Esophagus muscularis mucosa (tissue), 4 donors: ENCODE measurements at regions not wholly inside any gene's neighbourhood (a gene's known extent, or its start where the extent isn't known, plus 50 kb on each side); places are given as distances from the start of the nearest gene placed in this dataset.

Experiments
- CTCF ChIP-seq, 3 experiments: fragments of 200-600 bp in 2 of 3; fragments of 450-650 bp in 1 of 3; sonication (generic) in 2 of 3; IDR thresholded peaks; one replicate each; pipeline ENCODE4 v1.5.1; 2017 to 2019; ENCODE audit warnings: antibody characterized with exemption in 3 of 3, mild to moderate bottlenecking in 2 of 3, moderate library complexity in 1 of 3
- EP300 ChIP-seq: sonication (generic); formaldehyde crosslinking; IDR thresholded peaks from one replicate; pipeline ENCODE4 v1.6.1; 2017; ENCODE audit warnings: antibody characterized with exemption
- POLR2A ChIP-seq: fragments of 450-650 bp; IDR thresholded peaks from one replicate; pipeline ENCODE4 v1.6.1; 2017; ENCODE audit warnings: antibody characterized with exemption, moderate library complexity, mild to moderate bottlenecking, low read depth
- POLR2AphosphoS5 ChIP-seq, 2 donors: sonication (generic); formaldehyde crosslinking; IDR thresholded peaks; one replicate each; pipeline ENCODE4 v1.6.1; 2017; ENCODE audit warnings: antibody characterized with exemption in 2 of 2

GRCh38 chr3:18771931-18772330 lies 346.8 kb upstream of the SATB1 start:
- no peak for TF ChIP-seq POLR2A
- TF ChIP-seq CTCF (IDR thresholded peaks at IDR 0.05): no peak
- no peak for TF ChIP-seq POLR2AphosphoS5 (IDR thresholded peaks at IDR 0.05)
- no peak for TF ChIP-seq EP300
